Neutrophil (primary cell): ENCODE measurements at regions not wholly inside any gene's neighbourhood (a gene's known extent, or its start where the extent isn't known, plus 50 kb on each side); places are given as distances from the start of the nearest gene placed in this dataset.

Source experiments
- H3K27ac ChIP-seq: fragments of 200-600 bp; sonication (generic); 2 replicates; pipeline ENCODE4 v1.5.1; 2016; ENCODE audit warnings: mild to moderate bottlenecking, moderate library complexity
- H3K27me3 ChIP-seq: fragments of 200-600 bp; sonication (generic); 2 replicates; pipeline ENCODE4 v1.6.0; 2016; ENCODE audit warnings: mild to moderate bottlenecking
- H3K36me3 ChIP-seq: fragments of 200-600 bp; sonication (generic); 2 replicates; pipeline ENCODE4 v1.5.1; 2017
- H3K4me1 ChIP-seq, 2 experiments: fragments of 200-600 bp in 1 of 2; sonication (generic) in 1 of 2; 1 replicate in 1 of 2; 2 replicates in 1 of 2; pipeline versions ENCODE4 v1.5.1 to v1.6.1; 2013 to 2016; ENCODE audit warnings: low read depth in 1 of 2, low read length in 1 of 2, mild to moderate bottlenecking in 1 of 2, moderate library complexity in 1 of 2; ENCODE audit not compliant: control insufficient read depth in 1 of 2, insufficient read depth in 1 of 2
- H3K4me3 ChIP-seq, 2 experiments: fragments of 200-600 bp in 1 of 2; sonication (generic) in 1 of 2; 1 replicate in 1 of 2; 2 replicates in 1 of 2; pipeline ENCODE4 v1.5.1; 2013 to 2016; ENCODE audit warnings: low read depth in 1 of 2, low read length in 1 of 2, mild to moderate bottlenecking in 1 of 2, moderate library complexity in 1 of 2
- H3K9me3 ChIP-seq: fragments of 200-600 bp; sonication (generic); 2 replicates; pipeline ENCODE4 v1.5.1; 2016
- CTCF ChIP-seq: fragments of 200-600 bp; sonication (generic); IDR thresholded peaks from 2 replicates; pipeline ENCODE4 v1.5.1; 2016; ENCODE audit warnings: antibody characterized with exemption

DNA sequence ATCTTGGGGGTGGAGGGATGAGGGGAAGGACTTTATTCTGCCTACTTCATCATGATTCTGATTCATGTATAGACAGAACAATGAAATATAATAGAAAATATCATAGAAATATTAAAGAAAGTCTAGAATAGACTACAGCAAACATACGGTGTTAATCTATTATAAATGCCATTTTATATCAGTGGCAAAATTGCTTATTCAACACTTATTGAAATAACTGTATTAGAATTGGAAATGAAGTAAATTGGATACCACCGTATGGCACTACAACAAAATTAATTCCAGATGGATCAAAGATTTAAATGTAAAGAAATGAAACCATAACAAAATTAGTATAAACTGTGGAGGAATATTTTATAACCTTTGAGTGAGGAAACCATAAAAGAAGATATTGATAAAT lies 213.3 kb upstream of the CTAGE1 start:
- Histone ChIP-seq H3K27ac (no peak overlapping the region), H3K9me3 (no peaks in the 10 kb centered on the region)

DNA sequence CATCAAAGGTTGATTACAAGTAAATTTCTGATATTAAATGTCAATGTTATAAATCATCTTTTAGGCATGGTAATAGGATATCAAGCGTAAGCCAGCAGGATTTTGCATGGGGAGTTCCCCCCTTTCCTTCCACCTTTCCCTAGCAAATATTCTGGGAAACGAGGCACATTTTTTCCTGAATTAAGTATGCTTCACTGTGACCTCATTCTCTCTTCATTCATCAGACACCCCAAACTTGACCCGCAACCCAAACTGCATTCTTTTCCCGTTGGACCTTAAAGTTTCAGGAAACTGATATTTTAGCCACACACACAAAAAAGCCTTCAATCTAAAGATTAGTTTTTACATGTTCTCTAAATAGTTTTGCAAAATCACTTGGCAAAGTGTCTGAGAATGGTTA lies 214.5 kb upstream of the CTAGE1 start:
- no peaks in the 10 kb centered on the region for H3K9me3 ChIP-seq
- no peak overlapping the region for H3K27ac ChIP-seq
- no peaks in the 10 kb centered on the region for H3K36me3 ChIP-seq
- H3K27me3 ChIP-seq: no peaks in the 10 kb centered on the region
- no peak overlapping the region for H3K4me3 ChIP-seq
- H3K4me1 ChIP-seq: no peaks in the 10 kb centered on the region
- no peak for TF ChIP-seq CTCF

More for the DNA sequence above, 213.3 kb upstream of the CTAGE1 start:
- Histone ChIP-seq H3K36me3 (no peaks in the 10 kb centered on the region), H3K4me3 (no peak overlapping the region), H3K27me3 (no peaks in the 10 kb centered on the region), H3K4me1 (no peaks in the 10 kb centered on the region)
- TF ChIP-seq CTCF: no peak

GRCh38 chr18:22634464-22634863 lies 216.7 kb upstream of the CTAGE1 start:
- H3K4me1 ChIP-seq: no peaks in the 10 kb centered on the region
- no peaks in the 10 kb centered on the region for H3K9me3 ChIP-seq
- no peaks in the 10 kb centered on the region for H3K36me3 ChIP-seq
- H3K4me3 ChIP-seq: no peak overlapping the region
- no peaks in the 10 kb centered on the region for H3K27me3 ChIP-seq
- no peak overlapping the region for H3K27ac ChIP-seq
- no peak for TF ChIP-seq CTCF

DNA sequence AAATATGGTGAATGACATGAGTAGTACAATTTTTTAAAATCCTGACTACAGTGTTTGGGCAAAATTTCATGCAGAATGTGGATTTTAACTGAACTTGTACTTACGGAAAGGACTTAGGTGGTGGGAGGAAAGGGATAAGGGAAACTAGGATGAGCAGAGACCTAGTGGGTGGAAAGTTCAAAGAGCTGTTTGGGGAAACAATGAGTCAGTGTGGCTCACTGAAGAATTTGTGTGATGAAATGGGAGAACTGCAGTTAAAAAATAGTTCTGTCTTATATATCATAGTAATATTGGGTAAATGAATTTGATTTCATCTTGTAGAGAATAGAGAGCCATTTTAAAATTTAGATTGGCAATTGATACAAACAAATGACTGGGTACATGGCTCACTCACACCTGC lies 220.1 kb upstream of the CTAGE1 start:
- Histone ChIP-seq H3K4me1 (no peaks in the 10 kb centered on the region), H3K36me3 (no peaks in the 10 kb centered on the region), H3K9me3 (no peaks in the 10 kb centered on the region), H3K4me3 (no peak overlapping the region), H3K27ac (no peak overlapping the region), H3K27me3 (no peaks in the 10 kb centered on the region)
- TF ChIP-seq CTCF: no peak

DNA sequence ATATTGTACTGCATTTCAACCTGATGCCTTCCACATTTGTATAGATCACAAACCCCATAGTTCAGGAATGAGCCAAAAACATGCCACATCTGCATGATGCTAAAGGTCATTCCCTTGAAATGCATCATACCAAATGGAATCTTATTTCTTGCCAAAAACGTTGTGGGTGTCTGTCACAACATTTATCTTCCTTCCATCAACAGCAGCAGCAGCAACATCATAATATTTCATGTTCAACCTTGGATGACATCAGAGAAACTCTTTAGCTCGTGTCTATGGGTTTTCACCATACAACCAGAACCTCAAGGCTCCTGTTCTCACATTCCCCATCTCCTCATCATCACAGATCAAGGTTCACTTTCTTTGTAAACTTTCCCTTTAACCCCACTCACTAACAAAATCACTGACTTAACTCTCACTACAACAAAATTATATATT lies 221.3 kb upstream of the CTAGE1 start:
- Histone ChIP-seq H3K27ac (no peak overlapping the region), H3K27me3 (no peaks in the 10 kb centered on the region), H3K9me3 (no peaks in the 10 kb centered on the region), H3K4me1 (no peaks in the 10 kb centered on the region), H3K36me3 (no peaks in the 10 kb centered on the region), H3K4me3 (no peak overlapping the region)
- TF ChIP-seq CTCF: no peak

GRCh38 chr18:22639561-22639960 lies 221.8 kb upstream of the CTAGE1 start:
- TF ChIP-seq CTCF: no peak
- Histone ChIP-seq H3K4me1 (no peaks in the 10 kb centered on the region), H3K27me3 (no peaks in the 10 kb centered on the region), H3K4me3 (no peak overlapping the region), H3K36me3 (no peaks in the 10 kb centered on the region), H3K27ac (no peak overlapping the region), H3K9me3 (no peaks in the 10 kb centered on the region)
